Activated CD8-positive, alpha-beta memory T cell treated with anti-CD3 and anti-CD28 coated beads for 36 hours (primary cell): ENCODE measurements at regions not wholly inside any gene's neighbourhood (a gene's known extent, or its start where the extent isn't known, plus 50 kb on each side); places are given as distances from the start of the nearest gene placed in this dataset.

Experiments used
- CTCF ChIA-PET: fragments of 350-600 bp; sonication (Branson Sonifier 250); formaldehyde crosslinking; loops from one replicate; lab custom pipeline; 2021; ENCODE audit warnings: antibody characterized with exemption; lab: Charles Lee
- POLR2A ChIA-PET: fragments of 350-600 bp; sonication (Branson Sonifier 250); formaldehyde crosslinking; loops from one replicate; lab custom pipeline; 2021; ENCODE audit warnings: antibody characterized with exemption; lab: Charles Lee

DNA sequence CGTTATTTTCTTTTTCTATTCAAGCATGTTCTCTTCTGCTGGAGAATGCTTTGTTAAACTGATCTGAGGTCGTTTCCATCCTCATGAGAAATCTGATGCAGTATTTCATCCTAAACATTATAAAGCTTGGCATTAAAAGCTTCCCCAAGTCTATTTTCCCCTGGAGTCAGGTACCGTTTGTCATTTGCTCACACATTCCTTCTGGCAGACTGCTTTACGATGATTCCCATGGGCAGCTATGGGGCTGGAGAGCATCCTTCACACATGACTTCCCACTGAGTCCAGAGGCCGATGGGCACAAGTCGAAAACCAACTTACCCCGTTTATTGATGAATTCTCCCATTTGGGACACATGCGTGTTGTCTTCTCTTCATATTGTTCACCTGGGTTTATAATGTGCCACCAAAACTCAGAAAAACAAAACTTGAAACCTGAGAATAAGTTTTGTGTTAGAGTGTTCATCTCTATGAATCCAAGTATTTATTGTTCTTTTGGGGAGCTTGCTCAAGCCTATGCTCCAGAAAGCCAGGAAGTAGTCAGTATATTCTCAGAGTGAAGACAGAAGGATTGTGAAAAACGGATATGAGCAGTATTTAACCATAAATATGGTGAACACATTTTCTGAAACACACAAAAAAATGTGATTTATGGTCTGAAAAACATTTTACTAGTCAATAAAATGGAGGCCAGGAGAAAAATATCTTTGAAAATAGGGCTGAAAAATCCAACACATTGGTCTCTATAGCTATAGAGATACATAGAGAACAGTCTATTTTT is 298.8 kb upstream of the NOCT start:
- ChIA-PET POLR2A (no interaction called here), CTCF (no interaction called here)

DNA sequence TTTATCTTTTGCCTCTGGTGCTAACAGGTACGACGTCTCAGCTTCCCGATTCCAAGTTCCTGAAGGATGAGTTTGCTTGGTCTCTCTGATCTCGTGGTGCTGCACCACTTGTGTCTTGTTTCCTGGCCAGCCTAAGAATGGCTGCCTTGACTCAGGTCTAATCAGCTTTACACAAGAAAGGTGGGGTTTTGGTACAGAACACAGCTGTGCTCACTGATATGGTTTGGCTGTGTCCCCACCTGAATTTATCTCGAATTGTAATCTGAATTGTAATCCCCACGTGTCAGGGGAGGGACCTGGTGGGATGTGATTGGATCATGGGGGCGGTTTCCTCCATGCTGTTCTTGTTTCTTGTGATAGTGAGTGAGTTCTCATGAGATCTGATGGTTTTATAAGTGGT is 305.3 kb upstream of the NOCT start:
- CTCF ChIA-PET: no interaction called here

DNA sequence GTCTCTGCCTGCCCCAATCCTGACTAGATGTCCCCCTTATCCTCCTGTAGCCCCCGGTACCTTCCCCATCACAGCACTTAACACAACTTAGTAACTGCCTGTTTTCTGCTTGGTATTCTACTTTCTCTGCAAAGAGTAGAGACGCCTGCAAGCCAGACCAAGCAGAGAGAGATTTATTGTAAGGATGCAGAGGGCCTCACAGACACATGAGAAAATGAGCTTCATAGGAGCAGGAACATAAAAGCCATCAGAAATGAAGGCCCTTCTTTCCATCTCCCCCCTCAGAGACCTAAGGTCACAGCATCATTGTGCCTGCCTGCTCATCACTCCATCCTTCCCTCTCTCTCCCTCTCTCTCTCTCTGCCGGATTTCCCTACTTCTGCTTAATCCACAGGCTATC is 305.7 kb upstream of the NOCT start:
- ChIA-PET CTCF (no interaction called here), POLR2A (no interaction called here)

More for the DNA sequence above, 305.3 kb upstream of the NOCT start:
- POLR2A ChIA-PET: no interaction called here

DNA sequence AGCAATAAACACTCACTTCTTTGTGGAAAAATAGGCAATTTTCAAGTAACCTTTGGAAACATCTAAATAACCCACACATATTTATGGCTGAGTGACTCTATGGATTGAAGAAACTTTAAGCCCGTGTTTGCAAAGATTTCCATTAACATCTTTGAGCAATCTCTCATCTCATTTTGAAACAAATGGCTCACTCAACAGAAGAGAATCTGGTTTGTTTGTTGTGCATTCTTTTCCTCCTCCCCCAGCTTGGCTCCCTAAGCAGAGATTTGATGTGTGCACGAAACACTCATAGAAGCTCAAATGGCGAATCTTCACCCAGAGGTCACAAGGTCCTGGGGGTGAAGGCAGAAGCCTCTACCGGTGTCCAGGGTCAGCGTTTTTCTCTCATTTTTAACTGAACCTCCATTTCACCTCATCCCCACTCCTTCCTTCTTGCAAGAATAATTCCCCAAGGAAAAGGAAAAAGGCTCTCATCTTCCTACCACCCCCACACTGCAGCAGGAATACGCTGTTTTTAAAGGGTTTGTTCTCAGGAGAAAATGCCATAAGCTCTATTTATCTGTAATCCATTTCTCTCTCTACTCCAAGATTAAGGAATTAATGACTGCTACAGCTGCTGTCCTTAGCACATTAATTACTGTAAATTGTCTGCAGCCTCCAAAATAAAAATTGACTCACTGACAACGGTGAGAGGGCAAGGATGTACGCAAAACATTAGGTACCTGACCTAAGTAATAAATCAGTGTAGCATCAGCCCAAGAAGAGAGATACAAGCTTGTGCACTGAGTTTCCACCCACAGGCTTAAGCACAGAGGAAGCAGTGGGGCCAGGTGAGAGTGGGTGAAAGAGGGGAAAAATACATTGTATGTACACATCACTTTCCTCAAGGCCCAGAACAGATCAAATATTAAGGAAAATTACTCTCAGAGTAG is 307.6 kb upstream of the NOCT start:
- POLR2A ChIA-PET: no interaction called here
- CTCF ChIA-PET: no interaction called here

DNA sequence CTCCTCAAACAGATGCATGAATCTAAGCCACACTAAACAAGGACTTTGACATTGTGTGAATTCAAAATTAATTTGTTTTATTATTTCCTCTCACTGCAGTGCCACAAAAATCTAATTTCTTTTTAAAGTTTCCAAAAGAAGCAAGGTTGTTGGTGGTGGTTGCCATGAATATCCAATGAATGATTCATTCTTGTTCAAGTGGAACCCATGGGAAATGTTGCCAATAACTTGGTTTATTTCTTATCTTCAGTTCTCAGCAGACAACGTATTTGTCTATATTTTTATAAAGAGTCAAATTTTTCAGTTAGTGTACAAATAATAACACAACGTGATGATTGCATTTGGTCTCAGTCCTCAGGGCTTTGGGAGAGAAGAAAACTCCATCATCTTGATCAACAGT is 309.4 kb upstream of the NOCT start:
- CTCF ChIA-PET: no interaction called here
- POLR2A ChIA-PET: no interaction called here

DNA sequence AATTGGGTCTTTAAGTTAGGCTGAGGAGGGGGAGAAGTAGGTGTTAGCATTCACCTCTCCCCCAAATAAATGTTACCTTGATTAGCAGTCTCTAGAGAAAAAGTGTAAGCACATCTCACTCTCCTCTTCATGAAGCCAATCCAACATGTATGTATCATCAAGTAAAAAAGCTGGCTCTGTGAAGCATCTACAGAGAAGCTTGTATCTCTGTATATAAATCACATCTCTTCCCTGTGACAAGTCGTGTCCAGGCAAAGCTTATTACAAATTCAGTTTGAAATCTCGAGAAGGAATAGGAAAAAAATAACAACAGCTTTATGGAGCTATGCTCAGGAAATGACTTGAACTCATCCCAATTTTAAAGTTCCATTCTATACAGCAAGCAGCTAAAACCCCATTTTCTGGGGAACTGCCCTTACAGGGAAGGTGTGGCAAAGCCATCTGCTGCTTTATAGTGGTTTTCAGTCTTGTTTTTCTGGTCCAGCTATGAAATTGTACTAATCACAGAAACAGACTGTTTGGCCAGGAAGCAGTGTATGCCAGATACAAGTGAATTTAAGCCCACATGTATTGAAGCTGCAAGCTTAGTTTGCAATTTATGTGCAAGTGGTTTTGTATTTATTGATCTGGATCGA is 313.3 kb upstream of the NOCT start:
- POLR2A ChIA-PET: no interaction called here
- CTCF ChIA-PET: no interaction called here

DNA sequence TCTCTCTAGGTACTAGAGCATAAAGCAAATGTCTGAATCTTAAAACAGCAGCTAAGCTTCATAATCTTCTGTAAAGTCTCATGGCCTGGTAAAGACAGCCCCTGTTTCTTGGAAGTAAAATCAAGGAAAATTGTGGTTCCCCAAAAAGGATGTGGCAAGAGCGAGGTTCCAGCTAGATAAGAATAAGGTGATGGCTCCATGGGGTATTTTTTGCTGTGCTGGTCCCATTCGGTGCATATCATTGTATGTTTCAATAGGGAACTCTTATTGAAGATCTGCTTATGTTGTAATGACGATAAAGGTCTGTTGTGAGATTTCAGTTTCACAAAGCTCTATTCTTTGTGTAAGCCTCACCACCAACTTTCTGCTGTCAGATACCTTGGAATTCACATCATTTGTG is 316.9 kb upstream of the NOCT start:
- POLR2A ChIA-PET: no interaction called here

DNA sequence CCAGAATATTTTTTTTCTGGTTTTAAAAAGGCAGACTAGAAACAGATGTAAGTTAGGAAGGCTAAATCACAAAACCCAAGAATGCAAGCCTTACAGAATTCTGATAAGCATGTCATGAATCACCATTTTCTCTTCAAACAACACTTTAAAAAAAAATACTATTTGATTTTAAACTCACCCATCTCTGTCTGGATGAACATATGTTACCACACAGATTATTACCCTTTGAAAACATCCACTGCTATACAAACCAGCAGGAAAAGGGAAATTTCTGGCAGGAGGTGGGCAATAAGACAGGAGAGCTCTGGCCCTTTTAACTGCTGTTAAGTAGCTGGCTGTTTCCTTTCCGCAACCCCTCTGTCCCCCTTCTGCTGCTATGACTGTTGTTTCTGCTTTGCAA is 317.7 kb upstream of the NOCT start:
- CTCF ChIA-PET: no interaction called here

More for the DNA sequence above, 316.9 kb upstream of the NOCT start:
- CTCF ChIA-PET: no interaction called here

DNA sequence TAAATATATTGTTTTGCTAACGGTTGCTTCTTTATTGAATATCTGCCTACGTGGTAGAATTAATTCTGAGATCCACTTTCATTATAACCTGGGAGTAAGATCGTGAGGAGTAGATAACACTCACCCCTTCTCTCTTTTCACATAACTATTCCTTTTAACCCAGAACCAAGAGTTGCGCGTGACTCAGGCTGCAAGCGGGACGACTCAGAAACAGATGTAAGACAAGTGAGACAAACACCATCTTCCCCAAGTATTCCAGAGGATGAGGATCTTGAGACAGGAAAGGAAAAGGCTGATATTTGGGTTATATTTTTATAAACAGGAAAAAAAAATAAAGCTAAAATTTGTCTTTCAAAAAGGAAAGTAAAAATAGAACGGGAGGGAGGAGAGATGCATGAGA is 318.8 kb upstream of the NOCT start:
- ChIA-PET CTCF (no interaction called here), POLR2A (no interaction called here)

More for the DNA sequence above, 317.7 kb upstream of the NOCT start:
- POLR2A ChIA-PET: no interaction called here

DNA sequence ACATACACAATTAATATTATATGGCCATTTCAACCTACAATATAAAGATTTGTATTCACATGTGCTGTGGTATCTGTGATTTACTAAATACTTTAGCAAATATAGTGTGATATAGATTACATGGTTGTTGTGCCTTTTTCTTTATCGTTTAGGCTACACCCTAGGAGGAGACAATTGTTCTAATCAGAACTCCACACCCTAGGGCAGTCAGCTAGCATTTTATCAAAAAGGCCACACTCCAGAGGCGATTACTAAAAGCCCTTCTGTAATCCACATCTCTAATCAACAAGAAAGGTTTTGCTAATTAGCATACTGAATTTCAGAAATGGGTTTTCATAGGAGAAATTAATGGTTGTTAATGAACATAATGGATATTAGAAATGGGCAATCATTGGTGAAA is 319.5 kb upstream of the NOCT start:
- ChIA-PET POLR2A (no interaction called here), CTCF (no interaction called here)

DNA sequence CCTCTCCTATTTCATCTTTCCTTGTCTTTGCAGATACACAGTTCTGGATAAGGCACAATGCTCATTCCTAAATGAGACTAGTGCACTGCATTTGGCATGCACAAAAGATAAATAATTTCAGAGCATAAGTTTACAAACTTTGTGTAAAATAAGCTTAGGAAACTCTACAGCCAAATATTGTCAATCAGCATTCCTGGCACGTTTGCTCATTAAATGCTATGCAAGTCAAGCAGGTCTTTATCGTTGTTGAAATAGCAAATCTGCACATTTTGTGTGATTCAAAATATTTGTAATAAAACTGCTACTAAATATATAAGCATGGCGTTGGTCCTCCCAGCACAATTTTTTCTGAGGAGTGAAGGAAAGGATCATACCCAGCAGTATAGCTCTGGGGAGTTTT is 322.1 kb upstream of the NOCT start:
- CTCF ChIA-PET: interaction anchor here (1.1 kb wide), 1 partner anchor 12 kb away, joined by 3 read pairs; no protein-coding TSS in a partner anchor
- POLR2A ChIA-PET: no interaction called here

DNA sequence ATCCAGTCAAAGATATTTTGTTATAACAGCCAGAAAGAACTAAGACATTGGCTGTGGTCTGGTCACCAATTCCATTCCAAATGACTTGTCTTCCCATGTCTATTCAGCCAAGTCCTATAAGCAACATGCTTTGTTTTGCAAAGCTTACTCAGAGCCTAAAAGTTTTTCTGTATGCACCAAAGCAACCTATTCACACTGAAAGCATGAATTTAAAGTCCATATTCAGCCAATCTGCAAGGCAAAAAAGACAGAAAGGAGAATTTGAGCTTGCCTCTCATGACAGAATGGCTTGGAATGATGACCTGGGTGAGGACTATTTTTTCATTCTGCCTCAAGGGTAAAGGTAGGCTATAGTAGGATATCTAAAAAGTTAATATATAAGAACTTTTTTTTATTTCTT is 323.2 kb upstream of the NOCT start:
- ChIA-PET CTCF (no interaction called here), POLR2A (no interaction called here)

DNA sequence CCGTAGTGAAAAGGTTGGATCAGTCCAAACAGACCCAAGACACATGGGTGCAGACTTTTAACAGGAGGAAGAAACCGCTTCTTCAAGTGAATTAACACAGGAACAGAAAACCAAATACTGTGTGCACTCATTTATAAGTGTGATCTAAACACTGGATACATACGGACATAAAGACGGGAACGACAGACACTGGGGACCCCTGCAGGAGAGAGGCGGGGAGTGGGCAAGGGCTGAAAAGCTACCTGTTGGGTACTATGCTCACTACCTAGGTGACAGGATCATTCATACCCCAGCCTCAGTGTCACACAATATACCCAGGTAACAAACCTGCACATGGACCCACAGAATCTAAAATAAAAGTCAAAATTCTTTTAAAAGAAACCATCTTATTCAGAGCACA is 326.0 kb upstream of the NOCT start:
- ChIA-PET POLR2A (no interaction called here), CTCF (no interaction called here)

DNA sequence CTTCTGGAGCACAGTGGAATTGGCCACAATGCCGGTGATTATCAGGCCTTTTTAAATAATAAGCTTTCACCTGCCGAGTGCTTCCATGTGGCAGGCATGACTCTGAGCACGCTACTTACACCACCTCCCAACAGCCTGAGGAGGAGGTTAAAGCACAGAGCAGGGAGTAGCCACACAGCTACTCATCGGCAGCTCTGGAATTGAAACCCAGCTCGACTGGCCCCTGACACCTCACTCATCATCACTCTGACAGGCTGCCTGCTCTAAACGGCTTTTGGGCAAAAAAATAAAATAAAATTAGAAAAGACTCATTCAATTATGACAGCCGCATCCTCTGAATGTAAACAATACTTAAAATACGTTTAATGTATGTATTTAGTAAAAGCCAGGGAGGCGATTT is 326.4 kb upstream of the NOCT start:
- POLR2A ChIA-PET: no interaction called here

DNA sequence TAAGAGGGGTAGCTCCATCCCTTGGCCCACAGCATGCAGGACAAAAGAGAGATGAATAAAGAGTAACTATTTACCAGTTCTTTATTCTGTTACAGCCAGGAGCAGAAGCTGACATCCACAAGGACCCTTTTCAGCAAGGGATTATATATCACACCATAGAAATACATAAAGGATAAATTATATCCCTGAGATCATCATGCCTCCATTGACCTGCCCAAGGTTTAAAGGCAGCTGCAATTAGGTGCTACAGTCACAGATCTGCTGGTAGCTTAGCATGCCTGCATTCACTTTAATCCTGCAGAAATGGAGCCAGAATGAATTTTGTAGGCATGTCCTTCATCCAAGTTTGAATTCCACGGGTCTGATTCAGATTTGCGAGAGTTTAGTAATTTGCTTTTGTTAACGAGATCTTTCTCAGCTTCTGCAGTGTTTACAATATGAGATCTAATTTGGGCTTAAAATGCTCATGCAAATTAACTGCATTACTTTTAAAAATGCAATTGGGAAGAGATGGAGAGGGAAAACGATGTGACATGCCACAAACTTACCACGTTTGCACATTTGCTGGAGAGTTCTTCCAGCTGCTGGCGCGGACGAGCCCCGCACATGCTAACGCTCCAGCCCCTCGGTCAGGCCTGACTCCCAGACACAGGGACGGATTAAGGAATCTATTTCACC is 327.0 kb upstream of the NOCT start:
- POLR2A ChIA-PET: no interaction called here
- CTCF ChIA-PET: no interaction called here

More for the DNA sequence above, 326.4 kb upstream of the NOCT start:
- CTCF ChIA-PET: no interaction called here

DNA sequence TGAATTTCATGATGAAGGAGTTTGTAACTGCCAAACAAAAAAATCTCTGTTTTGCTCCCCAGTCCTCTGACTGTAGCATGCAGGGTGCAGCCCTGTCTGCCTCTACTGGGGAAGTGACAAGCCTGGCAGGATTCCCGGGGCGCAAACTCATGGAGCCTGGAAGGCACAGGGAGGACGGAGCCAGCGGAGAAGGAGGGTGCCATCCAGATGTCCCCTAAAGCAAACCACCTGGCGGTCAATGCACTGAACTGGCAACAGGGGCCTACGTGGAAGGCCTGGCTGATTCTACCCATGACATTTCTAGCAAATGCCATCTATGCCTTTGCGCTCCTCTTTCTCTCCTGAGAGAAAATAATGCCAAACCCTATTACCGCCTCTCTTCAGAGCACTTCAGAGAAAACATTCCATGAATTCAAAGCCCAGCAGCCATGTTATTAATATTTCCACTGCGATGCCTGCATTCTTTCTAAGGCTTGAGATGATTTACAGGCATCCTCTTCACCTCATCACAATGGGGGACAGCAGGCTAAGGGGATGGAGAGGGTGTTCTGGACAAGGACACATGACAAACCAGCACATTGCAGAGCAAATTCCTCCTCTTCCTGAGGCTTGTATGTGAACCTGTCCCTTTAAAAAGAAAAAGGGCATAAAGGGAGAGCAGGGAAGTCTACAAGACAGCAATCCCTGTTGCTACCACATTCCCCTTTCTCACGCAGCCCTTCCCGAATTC is 329.3 kb upstream of the NOCT start:
- CTCF ChIA-PET: no interaction called here
- POLR2A ChIA-PET: no interaction called here

DNA sequence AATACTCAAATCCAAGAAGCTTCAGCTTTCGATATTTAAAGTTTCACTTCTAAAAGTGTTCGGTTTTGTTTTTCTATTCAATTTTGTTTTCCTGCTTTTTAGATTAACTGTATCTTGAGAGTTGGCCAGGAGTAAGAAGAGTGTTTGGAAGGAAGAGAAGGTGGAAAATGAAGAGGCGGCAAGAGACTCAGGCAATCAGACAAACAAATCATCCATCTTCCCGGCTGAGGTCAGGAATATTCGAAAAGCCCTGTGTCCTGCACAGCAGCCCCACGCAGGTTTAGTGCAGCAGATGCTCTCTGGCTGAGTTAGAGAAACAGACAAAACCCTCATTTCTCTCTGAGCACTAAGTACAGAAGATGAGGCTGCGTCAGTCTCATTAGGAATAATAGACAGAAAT is 330.3 kb upstream of the NOCT start:
- POLR2A ChIA-PET: no interaction called here
- CTCF ChIA-PET: no interaction called here

DNA sequence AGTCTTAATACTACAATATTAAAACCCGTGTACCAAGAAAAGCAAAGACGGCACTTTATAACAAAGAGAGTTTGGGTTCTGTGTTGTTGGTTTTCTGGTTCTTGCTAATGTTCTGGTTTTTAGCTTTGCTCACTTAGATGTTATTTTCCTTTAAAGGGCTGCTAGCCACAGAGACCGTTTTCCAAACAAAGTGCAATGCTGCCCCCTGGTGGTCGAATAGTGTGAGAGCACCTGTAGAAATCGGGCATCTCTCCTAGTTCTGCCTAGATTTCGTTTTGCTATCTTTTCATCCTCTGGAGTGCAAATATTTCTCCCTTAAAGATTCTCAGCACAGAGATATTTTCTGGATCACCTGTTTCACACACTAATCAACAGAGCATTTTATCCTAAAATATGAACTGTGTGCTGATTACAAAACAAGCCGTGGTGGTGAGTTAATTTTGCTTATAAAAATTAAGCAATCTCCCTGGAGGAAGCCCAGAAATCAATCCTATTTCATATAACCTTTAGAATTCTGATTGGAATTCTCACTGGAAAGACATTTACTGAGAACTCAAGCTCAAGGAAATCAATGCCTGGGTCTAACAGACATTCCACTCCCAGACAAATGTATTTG is 334.5 kb upstream of the NOCT start:
- CTCF ChIA-PET: interaction anchor here (1.1 to 1.3 kb wide), 2 partner anchors 13 to 193 kb away, joined by 3 read pairs; no protein-coding TSS in a partner anchor
- POLR2A ChIA-PET: no interaction called here

DNA sequence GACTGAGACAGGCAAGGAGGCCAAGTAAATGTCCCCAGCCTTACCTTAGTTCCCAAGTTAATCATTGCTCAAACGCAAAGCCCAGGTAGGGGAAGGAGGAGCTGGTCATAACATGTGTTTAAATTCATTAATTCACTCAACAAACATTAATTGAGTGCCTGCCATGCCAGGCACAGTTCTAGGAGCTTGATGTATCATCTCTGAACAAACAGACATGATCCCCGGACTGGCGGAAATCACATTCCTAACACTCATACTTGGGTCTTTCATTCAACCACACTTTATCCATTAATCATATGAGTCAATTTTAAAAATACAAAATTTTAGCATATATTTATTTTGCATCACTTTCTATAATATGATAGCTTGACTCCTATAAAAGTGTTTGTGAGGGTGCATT is 335.3 kb upstream of the NOCT start:
- ChIA-PET CTCF (no interaction called here), POLR2A (no interaction called here)
